NCI-H2196 (cell line): ENCODE measurements at regions not wholly inside any gene's neighbourhood (a gene's known extent, or its start where the extent isn't known, plus 50 kb on each side); places are given as distances from the start of the nearest gene placed in this dataset.

Experiments
- DNase-seq: peaks from one replicate; lab custom pipeline; 2025; ENCODE audit not compliant: unreplicated experiment; lab: John Stamatoyannopoulos, UW

- DNase-seq = no peak
Observed at GRCh38 chr13:103812971-103813370, 746.8 kb upstream of the SLC10A2 start.

GRCh38 chr13:103812558-103812957 is 746.3 kb upstream of the SLC10A2 start:
- no peak for DNase-seq

- no peak for DNase-seq
Observed at GRCh38 chr13:103810026-103810425, 743.8 kb upstream of the SLC10A2 start.

- DNase-seq = no peak
Observed at GRCh38 chr13:103805771-103806170, 739.6 kb upstream of the SLC10A2 start.

- no peak for DNase-seq
Observed at GRCh38 chr13:103803349-103803748, 737.1 kb upstream of the SLC10A2 start.

- no peak for DNase-seq
Observed at GRCh38 chr13:103799028-103799427, 732.8 kb upstream of the SLC10A2 start.

GRCh38 chr13:103795892-103796478 is 729.8 kb upstream of the SLC10A2 start:
- DNase-seq = no peak

- no peak for DNase-seq
Observed at GRCh38 chr13:103794526-103794925, 728.3 kb upstream of the SLC10A2 start.

GRCh38 chr13:103788061-103788652 is 721.9 kb upstream of the SLC10A2 start:
- DNase-seq = no peak

- no peak for DNase-seq
Observed at GRCh38 chr13:103772576-103772975, 706.4 kb upstream of the SLC10A2 start.

GRCh38 chr13:103762523-103762922 is 696.3 kb upstream of the SLC10A2 start:
- DNase-seq = no peak

- DNase-seq = no peak
Observed at GRCh38 chr13:103759361-103759760, 693.1 kb upstream of the SLC10A2 start.

- DNase-seq = no peak
Observed at GRCh38 chr13:103758222-103758621, 692.0 kb upstream of the SLC10A2 start.

- no peak for DNase-seq
Observed at GRCh38 chr13:103757361-103757760, 691.1 kb upstream of the SLC10A2 start.

GRCh38 chr13:103754783-103755182 is 688.6 kb upstream of the SLC10A2 start:
- no peak for DNase-seq

GRCh38 chr13:103734837-103735236 is 668.6 kb upstream of the SLC10A2 start:
- no peak for DNase-seq

- no peak for DNase-seq
Observed at GRCh38 chr13:103731959-103732358, 665.7 kb upstream of the SLC10A2 start.

GRCh38 chr13:103730407-103730806 is 664.2 kb upstream of the SLC10A2 start:
- no peak for DNase-seq

- DNase-seq = no peak
Observed at GRCh38 chr13:103726808-103727207, 660.6 kb upstream of the SLC10A2 start.

- DNase-seq = no peak
Observed at GRCh38 chr13:103716718-103717117, 650.5 kb upstream of the SLC10A2 start.

GRCh38 chr13:103715335-103715734 is 649.1 kb upstream of the SLC10A2 start:
- no peak for DNase-seq

GRCh38 chr13:103703246-103703645 is 637.0 kb upstream of the SLC10A2 start:
- DNase-seq = no peak

GRCh38 chr13:103698000-103698399 is 631.8 kb upstream of the SLC10A2 start:
- no peak for DNase-seq
